Loucy (cell line): ENCODE measurements at regions not wholly inside any gene's neighbourhood (a gene's known extent, or its start where the extent isn't known, plus 50 kb on each side); places are given as distances from the start of the nearest gene placed in this dataset.

Experiments used
- H2AFZ ChIP-seq: fragments of 200-600 bp; sonication (generic); 2 replicates; pipeline ENCODE4 v1.6.0; 2016; ENCODE audit warnings: antibody characterized with exemption, mild to moderate bottlenecking, low read length, moderate library complexity
- H3F3A ChIP-seq: fragments of 200-600 bp; 2 replicates; pipeline ENCODE4 v1.6.0; 2016; ENCODE audit warnings: antibody characterized with exemption, low read depth, mild to moderate bottlenecking
- H3K27me3 ChIP-seq: fragments of 200-600 bp; sonication (generic); 2 replicates; pipeline ENCODE4 v1.6.1; 2014; ENCODE audit warnings: low read length, mild to moderate bottlenecking; ENCODE audit not compliant: insufficient read depth, poor library complexity, severe bottlenecking
- H3K36me3 ChIP-seq: fragments of 200-600 bp; sonication (generic); 2 replicates; pipeline ENCODE4 v1.6.1; 2016; ENCODE audit warnings: low read length; ENCODE audit not compliant: insufficient read depth
- H3K4me1 ChIP-seq: fragments of 200-600 bp; sonication (generic); 2 replicates; pipeline ENCODE4 v1.5.1; 2014; ENCODE audit warnings: low read length, mild to moderate bottlenecking; ENCODE audit not compliant: insufficient read depth, poor library complexity, severe bottlenecking
- H3K4me2 ChIP-seq: fragments of 200-600 bp; sonication (generic); 2 replicates; pipeline ENCODE4 v1.6.0; 2014; ENCODE audit warnings: antibody characterized with exemption, low read length, low read depth, mild to moderate bottlenecking; ENCODE audit not compliant: poor library complexity, severe bottlenecking
- H3K4me3 ChIP-seq: fragments of 200-600 bp; sonication (generic); 2 replicates; pipeline ENCODE4 v1.5.1; 2014; ENCODE audit warnings: low read length, mild to moderate bottlenecking, mixed read lengths; ENCODE audit not compliant: poor library complexity, severe bottlenecking
- H3K79me2 ChIP-seq: fragments of 200-600 bp; sonication (generic); 2 replicates; pipeline ENCODE4 v1.6.1; 2014; ENCODE audit warnings: low read length; ENCODE audit not compliant: insufficient read depth
- H3K9ac ChIP-seq: fragments of 200-600 bp; sonication (generic); 2 replicates; pipeline ENCODE4 v1.6.0; 2014; ENCODE audit warnings: mild to moderate bottlenecking, low read depth, low read length, moderate library complexity; ENCODE audit not compliant: poor library complexity, severe bottlenecking
- H3K9me2 ChIP-seq: fragments of 200-600 bp; sonication (generic); replicated peaks from 2 replicates; pipeline ENCODE4 v1.6.1; 2016; ENCODE audit warnings: low read depth, low read length, mixed read lengths
- H3K9me3 ChIP-seq: fragments of 200-600 bp; sonication (generic); 2 replicates; pipeline ENCODE4 v1.6.1; 2014; ENCODE audit warnings: mild to moderate bottlenecking, antibody characterized with exemption, low read length, low read depth; ENCODE audit not compliant: insufficient read depth
- H4K20me1 ChIP-seq: fragments of 200-600 bp; sonication (generic); 2 replicates; pipeline ENCODE4 v1.6.0; 2014; ENCODE audit warnings: antibody characterized with exemption, low read length, mild to moderate bottlenecking; ENCODE audit not compliant: insufficient read depth, poor library complexity, severe bottlenecking
- CTCF ChIP-seq: fragments of 200-600 bp; sonication (generic); conservative IDR thresholded peaks from 2 replicates; pipeline ENCODE4 v1.5.1; 2014; ENCODE audit warnings: mild to moderate bottlenecking, antibody characterized with exemption, low read length
- EZH2phosphoT487 ChIP-seq: fragments of 200-600 bp; IDR thresholded peaks from 2 replicates; pipeline ENCODE4 v1.6.1; 2018; ENCODE audit warnings: antibody characterized with exemption, mild to moderate bottlenecking, moderate library complexity, borderline replicate concordance

GRCh38 chr16:49101997-49102396, 179.6 kb downstream of the CBLN1 start:
- Histone ChIP-seq H3F3A (no peaks in the 10 kb centered on the region), H3K36me3 (no peaks in the 10 kb centered on the region), H3K4me2 (no peak overlapping the region), H3K79me2 (no peaks in the 10 kb centered on the region), H2AFZ (no peak overlapping the region), H3K9me2 (no peaks in the 10 kb centered on the region), H3K4me1 (no peaks in the 10 kb centered on the region), H3K4me3 (no peak overlapping the region), H3K27me3 (no peaks in the 10 kb centered on the region), H3K9ac (no peak overlapping the region), H3K9me3 (no peaks in the 10 kb centered on the region), H4K20me1 (no peaks in the 10 kb centered on the region)
- TF ChIP-seq EZH2phosphoT487 = no peak
- TF ChIP-seq CTCF = no peak

GRCh38 chr16:49100366-49100765, 181.3 kb downstream of the CBLN1 start:
- Histone ChIP-seq H3K9ac (no peak overlapping the region), H4K20me1 (no peaks in the 10 kb centered on the region), H3F3A (no peaks in the 10 kb centered on the region), H3K9me2 (no peaks in the 10 kb centered on the region), H3K79me2 (no peaks in the 10 kb centered on the region), H3K27me3 (no peaks in the 10 kb centered on the region), H3K36me3 (no peaks in the 10 kb centered on the region), H3K9me3 (no peaks in the 10 kb centered on the region), H3K4me1 (no peaks in the 10 kb centered on the region), H3K4me2 (no peak overlapping the region), H2AFZ (no peak overlapping the region), H3K4me3 (no peak overlapping the region)
- TF ChIP-seq CTCF (no peak), EZH2phosphoT487 (no peak)

- no peak for TF ChIP-seq CTCF
- TF ChIP-seq EZH2phosphoT487 = no peak
- no peak overlapping the region for H2AFZ ChIP-seq
- no peaks in the 10 kb centered on the region for H3K27me3 ChIP-seq
- no peaks in the 10 kb centered on the region for H3K79me2 ChIP-seq
- H3K9me2 ChIP-seq = no peaks in the 10 kb centered on the region
- H3K4me2 ChIP-seq = no peak overlapping the region
- H4K20me1 ChIP-seq = no peaks in the 10 kb centered on the region
- no peaks in the 10 kb centered on the region for H3K36me3 ChIP-seq
- H3K4me3 ChIP-seq = no peak overlapping the region
- no peaks in the 10 kb centered on the region for H3F3A ChIP-seq
- H3K4me1 ChIP-seq = no peaks in the 10 kb centered on the region
- H3K9ac ChIP-seq = no peak overlapping the region
- no peaks in the 10 kb centered on the region for H3K9me3 ChIP-seq
These were observed 183.7 kb downstream of the CBLN1 start for GRCh38 chr16:49097964-49098363.
